B cell (primary cell): ENCODE measurements at regions not wholly inside any gene's neighbourhood (a gene's known extent, or its start where the extent isn't known, plus 50 kb on each side); places are given as distances from the start of the nearest gene placed in this dataset.

Experiments used
- ATAC-seq: fragments of 200-7000 bp; cut with Tn5 transposase; one replicate; pipeline ENCODE4 v1.10.0; 2021; ENCODE audit warnings: low read depth, mild to moderate bottlenecking, moderate number of reproducible peaks, moderate library complexity
- CTCF ChIA-PET: fragments of 350-600 bp; sonication (Branson Sonifier 250); formaldehyde crosslinking; loops from one replicate; lab custom pipeline; 2021; ENCODE audit warnings: antibody characterized with exemption, inconsistent platforms; lab: Charles Lee
- POLR2A ChIA-PET: fragments of 350-600 bp; sonication (Branson Sonifier 250); formaldehyde crosslinking; loops from one replicate; lab custom pipeline; 2021; ENCODE audit warnings: antibody characterized with exemption; lab: Charles Lee
- DNase-seq: peaks from one replicate; pipeline ENCODE4 v3.0.0; 2013
- H2AFZ ChIP-seq: 2 replicates; pipeline ENCODE4 v1.6.1; 2012; ENCODE audit warnings: mild to moderate bottlenecking, low read depth, low read length; ENCODE audit not compliant: insufficient read depth, poor library complexity, severe bottlenecking
- H3K27ac ChIP-seq, 2 donors: 1 replicate in 1 of 2; 2 replicates in 1 of 2; pipeline ENCODE4 v1.5.1; 2012 to 2013; ENCODE audit warnings: low read length in 2 of 2, mild to moderate bottlenecking in 2 of 2, moderate library complexity in 1 of 2
- H3K27me3 ChIP-seq, 4 experiments: fragments of 200-600 bp in 1 of 4; sonication (generic) in 1 of 4; replicated peaks in 1 of 4; 1 replicate in 2 of 4; 2 replicates in 2 of 4; pipeline versions ENCODE4 v1.6.1 to v1.7.0; 2013 to 2016; ENCODE audit warnings: low read length in 3 of 4, mild to moderate bottlenecking in 2 of 4, mixed read lengths in 1 of 4, moderate library complexity in 1 of 4; ENCODE audit not compliant: insufficient read depth in 4 of 4, control insufficient read depth in 3 of 4; ENCODE audit errors: control extremely low read depth in 1 of 4
- H3K36me3 ChIP-seq, 2 experiments: replicated peaks in 1 of 2; 1 replicate in 1 of 2; 2 replicates in 1 of 2; pipeline versions ENCODE4 v1.6.1 to v1.7.1; 2013; ENCODE audit warnings: low read length in 1 of 2; ENCODE audit not compliant: insufficient read depth in 2 of 2, control insufficient read depth in 1 of 2; ENCODE audit errors: control extremely low read depth in 1 of 2, extremely low read depth in 1 of 2
- H3K4me1 ChIP-seq, 2 donors: fragments of 200-600 bp in 1 of 2; sonication (generic) in 1 of 2; 1 replicate in 1 of 2; 2 replicates in 1 of 2; pipeline versions ENCODE4 v1.5.1 to v1.6.1; 2013 to 2017; ENCODE audit warnings: low read length in 2 of 2; ENCODE audit not compliant: control insufficient read depth in 2 of 2, insufficient read depth in 2 of 2
- H3K4me2 ChIP-seq: replicated peaks from 2 replicates; pipeline ENCODE3; 2012; ENCODE audit warnings: mild to moderate bottlenecking, low read depth, low read length; ENCODE audit not compliant: poor library complexity, severe bottlenecking
- H3K4me3 ChIP-seq, 5 experiments: fragments of 200-600 bp in 1 of 5; sonication (generic) in 1 of 5; 1 replicate in 3 of 5; 2 replicates in 2 of 5; pipeline versions ENCODE4 v1.5.1 to v1.7.0; 2011 to 2016; ENCODE audit warnings: low read length in 4 of 5, mild to moderate bottlenecking in 4 of 5, low read depth in 2 of 5, control low read depth in 1 of 5, moderate library complexity in 1 of 5; ENCODE audit not compliant: insufficient read depth in 1 of 5; ENCODE audit errors: control extremely low read depth in 1 of 5, extremely low read depth in 1 of 5
- H3K79me2 ChIP-seq: fragments of 200-600 bp; sonication (generic); one replicate; pipeline ENCODE4 v1.6.0; 2016; ENCODE audit warnings: low read length; ENCODE audit not compliant: control insufficient read depth, insufficient read depth
- H3K9ac ChIP-seq: fragments of 200-600 bp; sonication (generic); 2 replicates; pipeline ENCODE4 v1.6.1; 2017; ENCODE audit warnings: mild to moderate bottlenecking, low read length, moderate library complexity
- H3K9me3 ChIP-seq, 3 donors: one replicate each; pipeline versions ENCODE4 v1.6.1 to v1.7.1; 2013; ENCODE audit warnings: low read length in 2 of 3; ENCODE audit not compliant: control insufficient read depth in 2 of 3, insufficient read depth in 1 of 3; ENCODE audit errors: control extremely low read depth in 1 of 3
- H4K20me1 ChIP-seq: 2 replicates; pipeline ENCODE4 v1.6.0; 2012; ENCODE audit warnings: mild to moderate bottlenecking, low read length; ENCODE audit not compliant: insufficient read depth, control insufficient read depth, poor library complexity, severe bottlenecking
- H3K27ac Mint-ChIP-seq: one replicate; pipeline ENCODE4 v1.8.0; 2021; ENCODE audit warnings: mixed read lengths
- H3K27me3 Mint-ChIP-seq: one replicate; pipeline ENCODE4 v1.8.0; 2021; ENCODE audit warnings: mixed read lengths
- H3K4me1 Mint-ChIP-seq: one replicate; pipeline ENCODE4 v1.8.0; 2021; ENCODE audit warnings: mixed read lengths
- H3K4me3 Mint-ChIP-seq: one replicate; pipeline ENCODE4 v1.8.0; 2021; ENCODE audit warnings: mixed read lengths
- H3K9me3 Mint-ChIP-seq: one replicate; pipeline ENCODE4 v1.8.0; 2022; ENCODE audit warnings: mixed read lengths; ENCODE audit not compliant: insufficient read depth
- EZH2 ChIP-seq: IDR thresholded peaks from 2 replicates; pipeline ENCODE4 v1.6.1; 2012; ENCODE audit warnings: borderline replicate concordance, low read depth, mild to moderate bottlenecking, moderate library complexity, low read length; ENCODE audit not compliant: insufficient read depth, poor library complexity, severe bottlenecking
- whole genome bisulfite sequencing: methylation state at CpG from one replicate; pipeline ENCODE4 v1.1.5; 2013; ENCODE audit warnings: missing lambda C conversion rate; ENCODE audit not compliant: insufficient coverage; 5-methylcytosine and 5-hydroxymethylcytosine counted together
- intact Hi-C: fragments of 100-400 bp; cut with micrococcal nuclease; formaldehyde crosslinking; loops from one replicate; pipeline ENCODE4 v1.10.0; 2022
- TF ChIP-seq, protein P1 (sequence below): fragments of 200-600 bp; IDR thresholded peaks from one replicate; pipeline ENCODE4 v1.8.0; 2022; ENCODE audit warnings: antibody characterized with exemption, mild to moderate bottlenecking

GRCh38 chr12:124663771-124664366 lies 96.5 kb upstream of the NCOR2 start:
- no peaks in the 10 kb centered on the region for H3K4me1 Mint-ChIP-seq
- ChIA-PET POLR2A (no interaction called here), CTCF (no interaction called here)
- no peaks in the 10 kb centered on the region for H4K20me1 ChIP-seq
- no peak for DNase-seq
- H3K4me1 ChIP-seq, result no peaks in the 10 kb centered on the region
- H3K79me2 ChIP-seq, result no peaks in the 10 kb centered on the region
- peaks cover 0 to 33% (median 3%) of the 10 kb centered on the region in 3 donors for H3K9me3 ChIP-seq
- H3K27ac ChIP-seq, result no peak overlapping the region
- no peak for ATAC-seq
- no peaks in the 10 kb centered on the region for H3K9me3 Mint-ChIP-seq
- intact Hi-C loops, result no loop called here
- 91% methylated on average over 12 of the region's 19 CpGs for WGBS
- no peak overlapping the region for H3K27ac Mint-ChIP-seq
- H3K36me3 ChIP-seq, result no peaks in the 10 kb centered on the region
- H3K4me3 Mint-ChIP-seq, result no peak overlapping the region
- no peak overlapping the region for H3K4me2 ChIP-seq
- no peak overlapping the region for H3K4me3 ChIP-seq
- H3K9ac ChIP-seq, result no peak overlapping the region
- TF ChIP-seq, protein P1, sequence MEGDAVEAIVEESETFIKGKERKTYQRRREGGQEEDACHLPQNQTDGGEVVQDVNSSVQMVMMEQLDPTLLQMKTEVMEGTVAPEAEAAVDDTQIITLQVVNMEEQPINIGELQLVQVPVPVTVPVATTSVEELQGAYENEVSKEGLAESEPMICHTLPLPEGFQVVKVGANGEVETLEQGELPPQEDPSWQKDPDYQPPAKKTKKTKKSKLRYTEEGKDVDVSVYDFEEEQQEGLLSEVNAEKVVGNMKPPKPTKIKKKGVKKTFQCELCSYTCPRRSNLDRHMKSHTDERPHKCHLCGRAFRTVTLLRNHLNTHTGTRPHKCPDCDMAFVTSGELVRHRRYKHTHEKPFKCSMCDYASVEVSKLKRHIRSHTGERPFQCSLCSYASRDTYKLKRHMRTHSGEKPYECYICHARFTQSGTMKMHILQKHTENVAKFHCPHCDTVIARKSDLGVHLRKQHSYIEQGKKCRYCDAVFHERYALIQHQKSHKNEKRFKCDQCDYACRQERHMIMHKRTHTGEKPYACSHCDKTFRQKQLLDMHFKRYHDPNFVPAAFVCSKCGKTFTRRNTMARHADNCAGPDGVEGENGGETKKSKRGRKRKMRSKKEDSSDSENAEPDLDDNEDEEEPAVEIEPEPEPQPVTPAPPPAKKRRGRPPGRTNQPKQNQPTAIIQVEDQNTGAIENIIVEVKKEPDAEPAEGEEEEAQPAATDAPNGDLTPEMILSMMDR, result no peak
- peaks cover 0 to 10% (median 2%) of the 10 kb centered on the region in 4 experiments for H3K27me3 ChIP-seq
- H3K27me3 Mint-ChIP-seq, result peaks cover 6% of the 10 kb centered on the region
- no peak overlapping the region for H2AFZ ChIP-seq

- Histone ChIP-seq H3K27ac (no peak overlapping the region), H3K4me3 (no peak overlapping the region), H3K27me3 (peaks cover 0 to 10% (median 2%) of the 10 kb centered on the region in 4 experiments), H3K4me1 (no peaks in the 10 kb centered on the region), H4K20me1 (no peaks in the 10 kb centered on the region), H3K79me2 (no peaks in the 10 kb centered on the region), H3K9me3 (peaks cover 0 to 33% (median 3%) of the 10 kb centered on the region in 3 donors), H3K36me3 (no peaks in the 10 kb centered on the region), H3K9ac (no peak overlapping the region), H2AFZ (no peak overlapping the region), H3K4me2 (no peak overlapping the region)
- ChIA-PET CTCF (no interaction called here), POLR2A (no interaction called here)
- H3K4me3 Mint-ChIP-seq, result no peak overlapping the region
- H3K4me1 Mint-ChIP-seq, result no peaks in the 10 kb centered on the region
- TF ChIP-seq, protein P1, result no peak
- no peak for TF ChIP-seq EZH2
- ATAC-seq, result no peak
- H3K9me3 Mint-ChIP-seq, result no peaks in the 10 kb centered on the region
- intact Hi-C loops, result no loop called here
- H3K27me3 Mint-ChIP-seq, result peaks cover 9% of the 10 kb centered on the region
- 93% methylated on average over 7 of the region's 7 CpGs for WGBS
- H3K27ac Mint-ChIP-seq, result no peak overlapping the region
- DNase-seq, result no peak
Observed at GRCh38 chr12:124663206-124663605, 95.8 kb upstream of the NCOR2 start.
